Epithelial cell of prostate (primary cell): ENCODE measurements at regions not wholly inside any gene's neighbourhood (a gene's known extent, or its start where the extent isn't known, plus 50 kb on each side); places are given as distances from the start of the nearest gene placed in this dataset.

Experiments
- DNase-seq: peaks from one replicate; pipeline ENCODE4 v3.0.0-alpha.2; 2011; ENCODE audit warnings: low read depth, low spot score
- H3K27ac ChIP-seq: fragments of 450-650 bp; 2 replicates; pipeline ENCODE4 v1.5.1; 2017; ENCODE audit warnings: mild to moderate bottlenecking

DNA sequence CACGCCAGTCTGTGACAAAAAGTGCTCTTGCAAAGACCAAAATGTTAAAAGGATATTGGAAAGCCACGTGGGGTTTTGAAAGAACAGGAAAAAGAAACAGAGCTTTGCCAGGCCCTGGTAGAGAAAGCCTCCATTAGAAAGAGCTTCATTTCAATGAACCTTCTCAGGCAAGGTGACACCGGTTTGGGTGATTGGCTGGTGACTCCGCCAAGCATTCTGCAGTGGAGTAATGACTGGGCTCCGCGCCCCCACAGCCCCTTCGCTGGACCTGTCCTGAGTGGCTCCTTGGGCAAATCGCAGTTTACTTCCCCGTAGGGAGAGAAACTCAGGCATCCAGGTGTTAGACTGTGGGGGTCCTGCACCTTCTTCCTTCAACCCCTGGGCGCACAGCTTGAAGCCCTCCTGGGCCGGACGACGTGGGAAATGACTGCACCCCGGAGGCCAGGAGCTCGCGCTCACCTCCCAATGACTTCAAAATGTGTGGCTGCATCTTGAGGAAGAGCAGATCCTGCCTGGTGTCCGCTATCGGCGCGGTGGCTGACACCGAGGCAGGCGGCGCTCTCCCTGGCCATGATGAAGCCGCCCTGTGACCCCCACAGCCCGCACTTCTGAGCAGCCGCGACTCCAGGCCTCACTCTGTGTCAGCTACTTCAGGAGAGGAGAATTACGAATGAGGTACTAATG, 444.6 kb upstream of the SGCG start:
- no peak for DNase-seq
- no peak overlapping the region for H3K27ac ChIP-seq

DNA sequence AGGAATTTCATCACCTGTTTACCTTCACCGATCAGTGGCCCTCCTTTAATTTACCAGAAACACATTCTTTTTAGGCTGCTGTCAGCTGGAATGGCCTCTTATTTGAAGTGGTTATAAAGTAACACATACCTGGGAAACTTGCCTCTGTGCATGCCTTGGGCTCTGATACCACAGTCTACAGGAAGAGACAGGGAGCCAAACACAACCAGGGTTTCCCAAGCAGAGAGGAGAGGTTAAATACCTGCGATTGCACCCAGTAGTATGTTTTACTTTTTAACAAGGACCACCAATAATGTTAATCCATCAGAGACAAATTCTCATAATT, 444.0 kb upstream of the SGCG start:
- H3K27ac ChIP-seq: no peak overlapping the region

DNA sequence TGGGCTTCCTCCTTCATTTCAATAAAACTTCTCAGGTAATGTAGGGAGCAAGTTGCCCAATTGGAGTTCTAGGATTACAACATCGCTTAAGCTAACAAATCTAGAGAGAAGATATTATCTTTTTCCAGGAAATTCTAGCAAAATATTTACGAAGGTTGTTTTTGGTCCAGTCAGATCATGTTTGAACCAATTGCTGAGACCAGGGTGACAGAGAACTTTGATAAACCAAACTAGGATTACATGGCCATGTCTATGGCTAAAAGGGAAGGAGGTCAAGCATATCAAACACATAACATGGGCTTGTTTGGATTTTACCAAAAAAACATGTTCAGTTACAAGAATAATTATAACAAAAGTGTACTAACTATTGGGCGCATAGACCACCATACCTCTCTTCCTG, 442.4 kb upstream of the SGCG start:
- no peak for DNase-seq
- no peak overlapping the region for H3K27ac ChIP-seq

More for the DNA sequence above, 444.0 kb upstream of the SGCG start:
- DNase-seq: no peak

DNA sequence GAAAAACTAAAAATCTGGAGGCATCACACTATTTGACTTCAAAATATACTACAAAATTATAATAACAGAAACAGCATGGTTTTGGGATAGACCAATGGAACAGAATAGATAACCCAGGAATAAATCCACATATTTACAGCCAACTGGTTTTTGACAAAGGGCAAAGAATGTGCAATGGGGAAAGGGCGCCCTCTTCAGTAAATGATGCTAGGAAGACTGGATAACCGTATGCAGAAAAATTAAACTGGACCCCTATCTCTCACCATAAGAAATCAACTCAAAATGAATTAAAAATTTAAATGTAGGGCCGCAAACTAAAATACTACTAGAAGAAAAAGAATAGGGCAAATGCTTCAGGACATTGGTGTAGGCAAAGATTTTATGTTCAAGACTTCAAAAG, 440.5 kb upstream of the SGCG start:
- H3K27ac ChIP-seq: no peak overlapping the region
- DNase-seq: no peak

DNA sequence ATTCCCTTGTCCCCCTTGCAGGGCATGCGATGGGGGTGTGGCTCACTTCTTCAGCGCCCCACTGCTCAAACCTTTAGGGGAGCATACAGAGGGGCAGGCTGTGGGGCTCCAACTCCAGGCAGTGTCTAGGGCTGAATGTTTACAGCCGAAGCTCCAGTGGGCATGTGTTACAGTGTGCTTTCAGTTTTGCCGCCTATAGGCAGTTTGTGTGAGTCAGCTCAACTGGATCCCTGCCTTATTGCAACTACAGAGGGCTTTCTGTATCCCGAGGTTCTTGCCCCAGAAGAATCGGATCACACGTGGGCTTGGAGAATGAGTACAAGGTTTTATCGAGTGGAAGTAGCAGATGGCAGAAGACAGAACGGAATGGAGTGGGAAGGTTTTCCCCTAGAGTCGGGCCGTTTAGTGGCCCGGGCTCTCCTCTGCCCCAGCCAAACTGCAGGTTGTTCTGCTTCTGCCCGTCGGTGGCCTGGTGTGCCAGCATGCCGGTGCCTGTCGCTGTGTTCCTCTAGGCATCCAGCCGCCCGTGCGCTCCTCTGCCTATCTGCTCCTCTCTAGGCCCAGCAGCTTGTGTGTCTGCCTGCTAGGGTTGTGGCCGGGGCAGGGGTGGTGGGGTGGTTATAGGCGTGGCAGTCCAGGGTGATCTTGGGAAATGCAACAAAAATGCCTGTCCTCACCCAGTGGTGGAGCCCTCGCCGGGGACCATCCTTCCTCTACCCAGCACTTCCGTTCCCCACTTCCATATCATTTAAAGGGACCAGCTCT, 435.9 kb upstream of the SGCG start:
- no peak for DNase-seq
- H3K27ac ChIP-seq: no peak overlapping the region

DNA sequence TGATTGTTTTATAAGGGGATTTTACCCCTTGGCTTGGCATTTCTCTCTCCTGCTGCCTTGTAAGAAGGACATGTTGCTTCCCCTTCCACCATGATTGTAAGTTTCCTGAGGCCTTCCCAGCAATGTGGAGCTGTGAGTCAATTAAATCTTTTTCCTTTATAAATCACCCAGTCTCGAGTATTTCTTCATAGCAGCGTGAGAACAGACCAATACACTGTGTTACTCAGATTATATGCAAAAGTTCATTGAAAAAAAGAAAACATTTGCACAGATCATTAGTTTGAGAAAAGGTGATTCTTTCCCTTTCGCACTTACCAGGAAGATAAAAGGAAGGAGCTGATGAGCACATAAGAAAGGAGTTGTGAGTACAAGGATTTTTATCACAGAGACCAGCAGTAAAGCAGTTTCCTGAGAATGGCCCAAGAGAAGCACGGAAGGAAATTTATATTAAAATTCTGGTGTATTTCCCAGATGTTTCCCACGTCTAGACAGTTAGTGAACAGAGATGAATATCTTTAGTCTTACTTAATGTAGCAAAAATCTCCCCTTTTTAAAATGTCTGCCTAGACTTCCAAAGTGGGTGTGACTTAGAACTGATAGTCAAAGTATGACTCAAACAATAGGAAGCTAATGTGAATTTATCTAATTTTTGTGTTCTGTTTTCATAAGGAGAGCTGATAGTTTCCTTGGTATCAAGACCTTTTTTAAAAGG, 431.8 kb upstream of the SGCG start:
- no peak for DNase-seq

DNA sequence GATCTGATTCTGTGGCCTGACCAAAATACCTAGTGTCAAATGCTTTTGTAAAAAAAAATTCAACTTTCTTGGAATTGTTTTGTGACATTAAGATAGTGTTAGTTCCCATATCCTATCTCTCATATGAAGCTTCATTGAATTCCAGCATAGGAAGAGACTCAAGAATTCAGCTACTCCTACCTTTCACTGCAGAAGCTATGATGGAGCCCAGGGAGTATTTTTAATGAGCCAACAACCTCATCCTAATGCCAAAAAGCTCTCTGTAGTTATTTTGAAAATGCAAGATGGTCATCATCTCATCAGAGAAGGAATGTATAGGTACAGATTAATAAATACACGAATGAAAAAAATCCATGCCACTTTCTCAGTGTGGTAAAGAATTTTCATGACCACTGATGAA, 431.2 kb upstream of the SGCG start:
- no peak for DNase-seq
- no peak overlapping the region for H3K27ac ChIP-seq

More for the DNA sequence above, 431.8 kb upstream of the SGCG start:
- H3K27ac ChIP-seq: no peak overlapping the region

DNA sequence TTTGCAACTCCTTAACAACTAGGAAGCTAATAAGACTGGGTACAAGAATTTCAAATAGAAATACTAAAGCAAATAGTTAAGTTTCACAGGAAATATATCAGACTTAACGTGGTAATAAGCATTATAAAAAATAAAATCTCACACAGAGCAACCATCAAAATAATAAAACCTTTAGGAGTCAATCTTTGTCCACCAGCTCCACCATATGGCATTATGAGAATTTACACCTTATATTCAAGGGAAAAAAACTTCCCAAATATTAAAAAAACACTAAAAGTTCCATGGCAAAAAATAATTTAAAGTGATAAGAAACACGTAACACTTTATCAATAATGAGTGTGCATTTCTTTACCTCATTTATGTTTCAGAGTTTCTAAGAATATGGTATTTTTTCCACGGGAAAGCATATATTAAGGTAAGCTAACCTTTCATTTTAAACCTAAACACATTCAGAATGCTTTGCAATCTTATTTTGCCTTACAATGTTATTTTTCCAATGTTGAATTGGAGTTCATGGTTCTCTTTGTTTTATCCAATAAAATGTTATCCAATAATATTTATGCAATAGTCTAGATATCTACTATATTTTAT, 423.2 kb upstream of the SGCG start:
- H3K27ac ChIP-seq: no peak overlapping the region
- DNase-seq: no peak

DNA sequence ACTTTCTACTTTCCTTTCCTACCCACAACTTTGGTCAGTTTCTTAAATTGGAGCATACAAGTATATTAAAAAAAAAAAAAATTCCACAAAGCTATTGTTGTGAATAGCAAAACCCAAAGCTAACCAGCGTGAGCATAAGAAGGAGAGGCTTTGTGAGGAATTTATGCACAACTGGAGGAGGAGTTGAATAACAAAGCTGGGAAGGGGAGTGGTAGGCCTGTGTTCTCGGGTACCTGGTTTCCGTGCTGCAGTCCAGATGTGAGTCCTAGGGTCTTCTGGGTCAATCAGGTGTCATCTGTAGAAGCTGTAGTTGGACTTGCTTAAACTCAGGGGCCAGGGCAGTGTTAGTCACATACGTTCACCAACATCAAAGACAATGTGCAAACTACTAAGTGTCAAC, 422.5 kb upstream of the SGCG start:
- no peak for DNase-seq
- no peak overlapping the region for H3K27ac ChIP-seq

DNA sequence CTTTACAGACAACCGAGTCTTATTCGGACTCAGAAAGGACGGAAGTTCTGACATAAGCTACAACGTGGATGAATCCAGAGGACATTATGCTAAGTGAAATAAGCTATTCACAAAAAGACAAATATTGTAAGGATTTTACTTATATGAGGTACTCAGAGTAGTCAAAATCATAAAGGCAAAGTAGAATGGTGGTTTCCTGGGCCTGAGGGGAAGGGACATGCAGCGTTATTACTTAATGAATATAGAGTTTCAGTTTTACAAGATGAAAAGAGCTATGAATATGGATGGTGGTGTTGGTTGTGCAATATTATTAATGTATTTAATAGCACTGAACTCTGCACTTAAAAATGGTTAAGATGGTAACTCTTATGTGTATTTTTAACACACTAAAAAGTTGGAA, 419.1 kb upstream of the SGCG start:
- no peak for DNase-seq
- no peak overlapping the region for H3K27ac ChIP-seq

DNA sequence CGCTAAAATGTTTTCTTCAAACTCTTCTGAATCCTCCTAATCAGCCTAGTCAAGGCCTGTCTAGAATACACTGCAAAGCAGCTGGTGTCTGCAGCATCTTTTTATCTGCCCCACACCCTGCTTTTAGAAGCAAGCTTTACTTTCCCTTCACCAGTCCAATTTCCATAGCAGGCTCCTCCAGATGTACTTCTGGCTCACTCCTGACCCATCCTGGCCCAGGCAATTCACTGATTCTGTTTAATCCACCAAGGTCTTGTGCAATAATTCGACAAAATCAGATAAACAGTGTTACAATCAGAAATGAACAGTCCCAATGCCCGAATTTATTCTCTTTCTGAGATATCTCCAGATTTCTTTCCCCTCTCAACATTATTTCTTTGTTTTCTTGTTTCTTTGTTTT, 415.2 kb upstream of the SGCG start:
- no peak for DNase-seq
- no peak overlapping the region for H3K27ac ChIP-seq

DNA sequence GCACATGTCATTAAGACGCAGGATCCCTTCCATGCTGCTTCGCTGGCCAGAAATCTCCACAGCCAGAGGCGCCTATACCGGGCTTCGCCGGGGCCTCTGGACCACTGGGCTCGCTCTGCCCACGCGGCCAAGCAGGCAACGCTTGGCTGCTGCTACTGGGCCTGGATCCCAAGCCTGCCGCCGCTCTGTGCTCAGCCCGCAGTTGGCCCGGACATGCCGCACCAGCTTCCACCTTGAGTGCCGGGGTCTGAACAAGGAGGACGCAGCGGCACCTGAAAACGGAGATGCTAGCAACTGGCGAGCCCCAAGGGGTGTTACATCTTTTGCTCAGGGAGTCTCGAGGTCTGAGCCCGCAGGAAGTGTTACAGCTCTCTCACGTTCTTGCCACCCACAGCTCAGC, 409.9 kb upstream of the SGCG start:
- H3K27ac ChIP-seq: no peak overlapping the region
- DNase-seq: no peak

DNA sequence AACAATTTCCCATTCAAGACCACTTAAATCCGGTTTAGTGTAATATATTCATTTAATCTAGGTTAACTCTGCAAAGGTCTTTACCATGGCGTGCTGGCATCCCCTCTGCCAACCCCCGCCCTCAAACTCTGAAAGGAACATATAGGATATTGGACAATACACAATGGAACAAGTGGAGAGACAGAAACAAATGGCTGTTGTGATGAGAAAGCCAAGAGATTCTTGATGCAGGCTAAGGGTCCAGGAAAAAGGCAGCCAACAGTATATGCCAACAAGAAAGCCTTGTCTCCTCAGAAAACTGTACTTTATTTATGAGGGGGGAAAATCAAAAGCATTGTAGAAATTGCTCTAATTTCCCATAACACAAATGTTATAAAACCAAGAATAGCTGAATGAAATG, 407.3 kb upstream of the SGCG start:
- no peak for DNase-seq
- no peak overlapping the region for H3K27ac ChIP-seq

DNA sequence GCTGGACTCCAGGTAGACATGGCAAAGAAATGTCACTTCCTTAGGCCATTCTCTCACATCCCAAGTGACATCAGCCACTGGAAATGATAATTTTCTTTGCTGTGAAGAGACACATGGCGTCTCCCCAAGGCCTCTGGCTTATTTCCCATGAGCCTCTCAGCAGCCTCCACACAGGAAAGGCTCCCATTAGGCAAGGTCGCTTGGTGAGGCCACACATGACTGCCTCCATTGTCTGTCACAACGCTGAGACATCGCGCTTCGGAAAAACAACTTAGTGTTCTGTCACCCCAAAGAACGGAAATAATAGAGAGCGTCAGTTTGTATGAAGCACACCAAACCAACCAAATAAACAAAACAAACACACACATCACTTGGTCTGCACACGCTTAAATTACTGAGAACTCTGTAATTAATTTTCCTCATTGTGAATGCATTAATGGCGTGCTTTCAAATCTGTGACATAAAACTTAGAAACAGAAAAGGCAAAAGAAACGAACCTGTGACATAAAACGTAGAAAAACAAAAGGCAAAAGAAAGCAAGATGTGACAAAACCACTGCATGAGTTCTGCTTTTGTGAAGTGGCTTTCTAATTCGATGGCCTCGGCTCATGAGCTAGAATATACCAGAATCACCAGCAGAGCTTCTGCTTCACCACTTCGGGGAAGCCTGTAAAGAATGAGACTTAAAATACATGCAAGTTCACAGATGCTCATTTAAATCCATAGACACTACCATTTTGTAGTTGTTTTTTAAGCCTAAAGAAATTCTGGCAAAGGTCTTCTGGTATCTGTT, 404.2 kb upstream of the SGCG start:
- no peak for DNase-seq
- no peak overlapping the region for H3K27ac ChIP-seq

DNA sequence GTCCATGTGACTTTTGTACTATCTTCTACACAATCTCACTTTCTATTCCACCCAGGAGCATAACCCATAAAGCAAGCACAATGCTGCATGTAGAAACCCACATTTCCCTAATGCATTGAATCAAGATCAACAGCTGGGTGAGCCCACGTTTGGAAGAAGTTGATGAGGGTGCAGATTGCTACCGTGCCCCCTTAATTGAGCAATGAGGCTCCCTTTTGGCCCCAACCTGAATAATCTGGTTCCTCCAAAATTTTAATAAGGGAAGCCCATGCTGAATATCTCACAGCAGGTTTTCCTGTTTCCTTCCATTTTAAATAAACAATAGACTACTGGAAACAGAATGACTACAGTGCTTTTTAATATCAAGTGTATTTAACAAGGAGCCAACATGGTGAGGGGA, 403.6 kb upstream of the SGCG start:
- H3K27ac ChIP-seq: no peak overlapping the region
- DNase-seq: no peak

DNA sequence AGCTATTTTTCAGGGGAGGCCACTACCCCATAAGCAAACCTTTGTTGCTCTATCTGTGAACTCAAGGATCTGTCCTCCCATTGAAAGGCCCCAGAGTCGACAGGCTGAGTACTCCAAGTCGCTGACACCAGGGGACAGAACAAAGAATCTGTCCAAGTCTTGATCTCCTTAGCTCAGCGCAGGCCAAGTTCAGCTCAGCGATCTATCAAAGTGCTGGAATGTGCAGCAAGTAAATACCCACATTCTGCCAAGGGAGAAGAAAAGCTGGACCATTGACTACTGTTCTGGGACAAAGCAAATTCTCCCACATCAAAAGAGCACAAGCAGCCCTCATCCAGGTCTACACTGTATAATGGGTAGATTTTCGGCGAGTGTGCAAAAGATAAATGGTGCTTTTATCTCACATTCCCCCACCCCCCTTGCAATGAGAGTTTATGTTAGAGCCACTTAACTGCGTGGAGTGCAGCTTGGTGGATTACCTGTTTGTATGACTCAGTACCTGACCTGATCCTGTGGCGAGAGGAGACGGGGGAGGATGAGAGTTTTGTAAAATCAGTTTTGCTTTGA, 391.7 kb upstream of the SGCG start:
- no peak overlapping the region for H3K27ac ChIP-seq
- DNase-seq: no peak

DNA sequence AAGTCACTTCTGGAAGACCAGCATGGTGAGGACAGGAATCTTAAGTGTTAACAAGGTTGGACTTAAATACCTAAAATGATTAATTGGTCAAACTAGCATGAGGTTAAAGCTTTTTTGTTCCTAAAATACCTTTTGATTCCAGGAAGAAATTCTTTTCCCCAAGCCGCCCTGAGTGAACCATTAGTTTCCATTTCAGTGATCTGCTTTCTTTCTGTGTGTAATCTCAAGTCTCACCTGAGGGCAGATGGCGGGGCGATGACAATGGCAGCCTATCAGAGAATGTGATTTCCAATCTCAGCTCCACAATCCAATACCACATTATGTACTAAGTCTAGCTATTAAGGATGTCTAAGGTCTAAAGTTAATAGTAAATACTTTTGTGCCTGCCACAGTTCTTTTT, 390.9 kb upstream of the SGCG start:
- DNase-seq: no peak
- H3K27ac ChIP-seq: no peak overlapping the region

DNA sequence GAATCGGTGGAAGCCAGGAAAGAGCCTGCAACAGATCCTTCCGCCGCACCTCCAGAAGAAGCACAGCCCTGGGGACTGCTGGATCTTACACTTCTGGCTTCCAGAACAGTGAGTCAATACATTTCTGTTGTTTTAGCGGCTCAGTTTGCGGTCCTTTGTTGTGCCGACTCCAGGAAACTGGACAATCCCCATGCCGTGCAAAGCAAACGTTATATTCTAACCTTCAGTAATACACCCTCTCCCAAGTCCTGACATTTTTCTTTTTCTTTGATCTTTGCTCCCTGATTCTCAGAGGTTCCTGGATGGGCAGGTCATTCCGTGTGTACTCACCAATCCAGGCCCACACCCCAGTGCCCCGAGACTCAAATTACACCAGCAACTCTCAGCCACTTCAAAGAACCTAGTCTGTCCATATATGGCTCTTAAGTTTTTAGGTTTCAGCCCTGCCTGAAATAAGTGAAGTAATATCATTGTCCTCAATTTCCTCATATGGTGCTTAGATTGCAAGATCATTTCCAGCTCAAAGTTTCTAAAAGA, 387.1 kb upstream of the SGCG start:
- H3K27ac ChIP-seq: no peak overlapping the region
- peak; percentile 8 for DNase-seq

DNA sequence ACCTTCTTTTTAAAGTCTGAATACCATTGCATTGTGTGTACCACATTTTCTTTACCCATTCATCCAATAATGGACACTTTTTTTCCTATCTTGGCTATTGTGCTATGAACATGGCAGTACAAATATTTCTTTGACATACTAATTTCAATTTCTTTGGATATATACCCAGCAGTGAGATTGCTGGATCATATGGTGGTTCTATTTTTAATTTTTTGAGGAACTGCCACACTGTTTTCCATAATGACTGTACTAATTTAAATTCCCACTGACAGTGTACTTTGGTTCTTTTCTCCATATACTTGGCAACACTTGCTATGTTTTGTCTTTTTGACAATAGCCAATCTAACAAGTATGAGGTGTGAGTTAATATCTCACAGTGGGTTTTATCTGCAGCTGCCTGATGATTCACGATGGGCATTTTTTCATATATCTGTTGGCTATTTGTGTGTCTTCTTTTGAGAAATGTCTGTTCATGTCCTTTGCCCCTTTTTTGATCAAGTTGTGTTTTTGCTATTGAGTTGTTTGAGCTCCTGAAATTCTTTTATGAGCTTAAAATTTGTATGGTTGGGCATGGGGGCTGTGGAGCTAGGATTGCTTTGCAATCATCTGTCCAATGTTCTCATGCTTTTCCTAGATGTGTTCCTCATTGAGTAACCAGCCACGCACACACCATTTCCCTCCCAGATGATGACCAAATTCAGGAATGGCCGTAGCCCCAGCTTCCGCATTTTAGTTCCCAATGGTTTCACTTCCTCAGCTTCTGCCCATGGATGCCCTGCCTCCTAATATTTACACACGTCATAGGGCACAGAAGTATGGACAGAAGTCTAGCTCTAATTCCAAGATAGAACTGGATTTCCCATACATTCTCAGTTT, 380.0 kb upstream of the SGCG start:
- no peak overlapping the region for H3K27ac ChIP-seq
- DNase-seq: no peak
